ENCODE measurements at regions not wholly inside any gene's neighbourhood (a gene's known extent, or its start where the extent isn't known, plus 50 kb on each side); places are given as distances from the start of the nearest gene placed in this dataset.

DNA sequence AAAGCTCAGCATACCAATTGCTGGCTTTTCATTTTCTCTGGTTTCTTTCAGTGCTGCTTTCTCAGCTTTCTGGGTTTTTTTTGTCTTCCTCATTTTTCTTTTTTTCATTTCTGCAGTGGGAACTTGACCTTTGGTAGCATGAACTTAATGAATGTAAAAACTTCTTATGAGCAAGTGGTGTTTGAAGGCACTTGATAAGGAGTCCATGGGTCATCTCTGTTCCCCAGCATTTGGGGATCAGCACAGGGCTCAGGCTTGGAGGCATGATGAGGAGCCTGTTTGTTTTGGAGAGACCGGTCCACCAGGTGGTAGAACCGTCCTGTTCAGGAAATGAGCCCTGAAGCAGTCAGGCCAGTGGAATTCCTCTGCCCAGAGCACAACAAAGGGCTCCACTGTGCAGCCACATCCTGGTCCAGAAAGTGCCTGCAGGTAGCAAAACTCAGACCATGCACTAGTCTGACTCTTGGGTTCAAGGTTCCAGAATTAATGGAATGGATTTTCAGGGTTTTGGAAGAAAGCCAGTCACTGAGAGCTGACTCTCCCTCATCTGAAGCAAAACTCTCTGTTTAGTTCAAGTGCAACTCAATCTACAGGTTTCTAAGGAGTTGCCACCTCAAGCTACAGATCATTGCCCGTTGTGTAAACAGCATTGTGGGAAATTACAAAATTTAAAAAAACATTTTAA lies 52.3 kb upstream of the ADGRF1 start:
- TF ChIP-seq, protein P1, sequence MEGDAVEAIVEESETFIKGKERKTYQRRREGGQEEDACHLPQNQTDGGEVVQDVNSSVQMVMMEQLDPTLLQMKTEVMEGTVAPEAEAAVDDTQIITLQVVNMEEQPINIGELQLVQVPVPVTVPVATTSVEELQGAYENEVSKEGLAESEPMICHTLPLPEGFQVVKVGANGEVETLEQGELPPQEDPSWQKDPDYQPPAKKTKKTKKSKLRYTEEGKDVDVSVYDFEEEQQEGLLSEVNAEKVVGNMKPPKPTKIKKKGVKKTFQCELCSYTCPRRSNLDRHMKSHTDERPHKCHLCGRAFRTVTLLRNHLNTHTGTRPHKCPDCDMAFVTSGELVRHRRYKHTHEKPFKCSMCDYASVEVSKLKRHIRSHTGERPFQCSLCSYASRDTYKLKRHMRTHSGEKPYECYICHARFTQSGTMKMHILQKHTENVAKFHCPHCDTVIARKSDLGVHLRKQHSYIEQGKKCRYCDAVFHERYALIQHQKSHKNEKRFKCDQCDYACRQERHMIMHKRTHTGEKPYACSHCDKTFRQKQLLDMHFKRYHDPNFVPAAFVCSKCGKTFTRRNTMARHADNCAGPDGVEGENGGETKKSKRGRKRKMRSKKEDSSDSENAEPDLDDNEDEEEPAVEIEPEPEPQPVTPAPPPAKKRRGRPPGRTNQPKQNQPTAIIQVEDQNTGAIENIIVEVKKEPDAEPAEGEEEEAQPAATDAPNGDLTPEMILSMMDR (IDR thresholded peaks at IDR 0.05) = no peak
- DNase-seq (no peak), ATAC-seq (peak; percentile 16 to 34)
- H3K36me3 ChIP-seq = no peaks in the 10 kb centered on the region
- peaks cover 21% of the 10 kb centered on the region for H3K4me1 ChIP-seq
- H3K9me3 ChIP-seq = no peaks in the 10 kb centered on the region
- H3K27ac ChIP-seq = no peak overlapping the region
- H3K4me3 ChIP-seq = no peak overlapping the region
- intact Hi-C loops (cut with DNase I) = no loop called here
- H3K27me3 ChIP-seq (ENCODE audit: low read depth) = no peaks in the 10 kb centered on the region

DNA sequence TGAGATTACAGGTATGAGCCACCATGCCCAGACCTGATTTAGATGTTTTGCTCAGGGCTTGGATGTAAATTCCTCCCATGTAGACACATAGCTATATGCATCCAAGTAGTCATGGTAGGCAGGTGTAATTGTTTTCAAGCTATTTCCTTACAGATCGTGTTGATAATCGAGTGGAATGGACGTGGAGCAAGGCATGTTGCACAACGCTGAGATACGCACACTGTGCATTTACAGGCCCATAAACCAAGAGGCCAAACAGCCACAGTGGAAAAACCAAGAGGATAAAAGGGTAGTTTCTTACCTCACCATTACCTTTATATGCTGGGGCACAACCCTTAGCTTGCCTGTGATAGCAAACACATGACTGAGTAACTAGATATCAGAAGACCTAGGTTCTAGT lies 51.0 kb upstream of the ADGRF1 start:
- intact Hi-C loops (cut with DNase I) = no loop called here

DNA sequence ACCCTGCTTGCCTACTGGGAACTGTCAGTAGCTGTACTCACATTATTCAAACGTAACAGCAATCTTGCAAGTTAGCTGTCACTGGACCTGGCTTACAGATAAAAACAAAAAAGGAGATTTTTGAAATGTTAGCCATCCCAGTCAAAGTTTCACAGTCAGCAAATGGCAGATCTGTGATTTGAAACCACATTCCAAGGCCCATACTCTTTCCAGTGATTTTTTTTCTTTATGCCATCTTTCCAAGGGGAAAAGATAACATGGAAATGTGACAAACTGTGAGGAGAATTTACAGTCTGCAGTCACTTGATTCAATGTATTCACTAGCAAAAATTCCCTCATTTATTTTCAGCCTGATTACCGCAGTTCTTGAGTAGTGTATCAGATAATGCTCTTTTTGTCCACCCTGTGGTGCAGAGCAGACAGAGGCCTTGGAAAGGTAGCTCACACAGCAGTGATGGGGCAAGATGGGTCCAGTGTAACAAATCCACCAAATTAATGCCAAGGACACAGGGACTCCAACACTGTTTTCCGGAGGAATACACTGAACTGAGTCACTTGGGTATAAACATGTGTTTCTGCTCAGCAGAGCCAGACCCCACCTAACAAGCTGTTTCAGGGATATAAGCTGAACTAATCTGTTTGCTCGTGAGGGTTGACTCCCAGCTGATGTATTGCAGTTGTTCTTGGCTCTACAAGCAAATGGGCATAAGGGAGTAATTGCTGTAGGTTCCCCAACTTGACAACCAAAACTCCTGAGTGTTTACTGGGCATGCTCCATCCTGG lies 49.9 kb upstream of the ADGRF1 start:
- no peaks in the 10 kb centered on the region for H3K36me3 ChIP-seq
- H3K4me3 ChIP-seq = no peak overlapping the region
- H3K27ac ChIP-seq = no peak overlapping the region
- intact Hi-C loops (cut with DNase I) = no loop called here
- no peak for DNase-seq
- TF ChIP-seq, protein P1 (IDR thresholded peaks at IDR 0.05) = no peak
- H3K4me1 ChIP-seq = peaks cover 12% of the 10 kb centered on the region
- no peaks in the 10 kb centered on the region for H3K27me3 ChIP-seq (ENCODE audit: low read depth)
- no peak for ATAC-seq
- H3K9me3 ChIP-seq = no peaks in the 10 kb centered on the region

More for the DNA sequence above, 51.0 kb upstream of the ADGRF1 start:
- peaks cover 21% of the 10 kb centered on the region for H3K4me1 ChIP-seq
- ATAC-seq (no peak), DNase-seq (no peak)
- no peaks in the 10 kb centered on the region for H3K36me3 ChIP-seq
- H3K4me3 ChIP-seq = no peak overlapping the region
- no peaks in the 10 kb centered on the region for H3K9me3 ChIP-seq
- H3K27ac ChIP-seq = no peak overlapping the region
- TF ChIP-seq, protein P1 (IDR thresholded peaks at IDR 0.05) = no peak
- no peaks in the 10 kb centered on the region for H3K27me3 ChIP-seq (ENCODE audit: low read depth)

Measured in lower lobe of right lung (tissue), 2 donors.